GM04503 (cell line): ENCODE measurements at regions not wholly inside any gene's neighbourhood (a gene's known extent, or its start where the extent isn't known, plus 50 kb on each side); places are given as distances from the start of the nearest gene placed in this dataset.

Source experiments
- DNase-seq: peaks from one replicate; pipeline ENCODE4 v3.0.0-alpha.2; 2012; ENCODE audit warnings: low read depth

DNA sequence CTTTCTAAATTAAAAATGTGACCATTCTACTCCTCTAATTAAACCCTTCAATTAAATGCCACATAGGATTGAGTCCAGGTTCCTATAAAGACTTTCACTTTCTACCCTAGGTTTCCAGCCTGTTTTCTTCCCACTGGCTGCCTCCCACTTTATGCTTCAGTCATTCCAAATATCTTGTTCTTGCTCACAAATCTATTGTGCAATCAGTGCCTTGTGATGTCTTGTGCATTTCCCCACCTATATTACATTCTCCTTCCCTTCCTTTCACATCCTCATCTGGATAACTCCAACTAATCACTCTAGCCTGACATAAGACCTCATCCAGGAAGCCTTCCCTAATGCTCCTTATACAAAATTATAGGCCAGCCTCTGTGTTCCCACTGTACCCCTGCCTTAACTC lies 281.7 kb upstream of the LRATD1 start:
- no peak for DNase-seq

DNA sequence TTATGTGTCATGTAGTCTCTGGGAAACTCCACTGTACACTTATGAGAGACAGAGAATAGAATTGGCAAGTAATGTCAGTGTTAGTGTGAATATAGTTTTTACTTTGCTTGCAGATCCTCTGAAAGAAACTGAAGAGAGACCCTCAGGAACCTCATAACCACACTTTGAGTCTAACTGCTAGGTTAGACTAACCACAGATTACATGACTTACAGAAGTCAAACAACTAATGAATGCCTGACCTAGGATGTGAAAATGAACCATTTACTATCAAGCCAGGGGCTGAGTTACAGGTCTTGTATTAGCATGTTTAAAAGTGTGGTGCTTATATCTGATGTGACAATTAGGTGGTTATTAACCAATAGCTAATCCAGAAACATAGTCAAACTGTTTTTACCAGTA lies 280.4 kb upstream of the LRATD1 start:
- no peak for DNase-seq

GRCh38 chr2:14354231-14354630 lies 278.3 kb upstream of the LRATD1 start:
- no peak for DNase-seq

DNA sequence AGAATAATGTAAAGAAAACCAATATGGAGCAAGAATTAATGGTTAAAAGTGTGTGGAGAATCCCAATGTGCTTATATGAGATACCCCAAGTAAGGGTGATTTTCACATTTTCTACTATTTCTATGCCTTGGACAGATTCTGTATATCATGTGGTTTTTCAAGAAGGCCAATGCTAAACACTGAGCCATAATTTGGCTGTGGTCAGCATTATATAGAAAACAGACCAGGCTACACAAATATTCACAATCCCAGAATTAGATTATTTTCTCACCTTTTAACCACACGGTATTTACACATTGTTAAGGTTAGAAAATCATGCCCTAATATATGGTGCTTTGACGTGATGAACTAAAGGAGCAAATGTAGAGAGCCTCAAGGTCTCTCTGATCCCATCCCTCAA lies 277.4 kb upstream of the LRATD1 start:
- DNase-seq = no peak

GRCh38 chr2:14358339-14358738 lies 274.2 kb upstream of the LRATD1 start:
- DNase-seq = peak; percentile 4

- DNase-seq = no peak
Observed at GRCh38 chr2:14358774-14359173, 273.7 kb upstream of the LRATD1 start.

- no peak for DNase-seq
Observed at GRCh38 chr2:14363137-14363536, 269.4 kb upstream of the LRATD1 start.

DNA sequence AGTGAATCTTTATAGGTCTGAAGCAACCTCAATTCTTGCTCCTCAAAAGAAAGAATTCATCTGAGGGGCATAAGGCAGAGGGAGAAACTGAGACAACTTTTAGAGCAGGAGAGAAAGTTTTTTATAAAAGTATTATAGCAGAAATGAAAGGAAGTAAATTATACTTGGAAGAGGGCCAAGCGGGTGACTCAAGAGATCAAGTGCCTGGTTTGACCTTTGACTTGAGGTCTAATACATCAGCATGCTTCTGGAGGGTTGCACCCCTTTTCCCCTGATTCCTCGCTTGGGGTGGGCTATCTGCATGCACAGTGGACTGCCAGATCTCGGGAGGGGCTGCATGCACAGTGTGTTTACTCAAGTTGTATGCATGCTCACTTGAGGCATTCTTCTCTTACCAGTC lies 268.5 kb upstream of the LRATD1 start:
- DNase-seq = no peak

- no peak for DNase-seq
Observed at GRCh38 chr2:14364471-14364870, 268.0 kb upstream of the LRATD1 start.

- peak; percentile 0 for DNase-seq
Observed at GRCh38 chr2:14385043-14385442, 247.5 kb upstream of the LRATD1 start.

GRCh38 chr2:14387332-14387731 lies 245.2 kb upstream of the LRATD1 start:
- no peak for DNase-seq

- DNase-seq = no peak
Observed at GRCh38 chr2:14388724-14389123, 243.8 kb upstream of the LRATD1 start.

- DNase-seq = no peak
Observed at GRCh38 chr2:14396533-14397083, 235.9 kb upstream of the LRATD1 start.

- no peak for DNase-seq
Observed at GRCh38 chr2:14398641-14399040, 233.9 kb upstream of the LRATD1 start.

- no peak for DNase-seq
Observed at GRCh38 chr2:14401873-14402272, 230.6 kb upstream of the LRATD1 start.

GRCh38 chr2:14408695-14409094 lies 223.8 kb upstream of the LRATD1 start:
- DNase-seq = no peak

- no peak for DNase-seq
Observed at GRCh38 chr2:14417551-14417950, 215.0 kb upstream of the LRATD1 start.

DNA sequence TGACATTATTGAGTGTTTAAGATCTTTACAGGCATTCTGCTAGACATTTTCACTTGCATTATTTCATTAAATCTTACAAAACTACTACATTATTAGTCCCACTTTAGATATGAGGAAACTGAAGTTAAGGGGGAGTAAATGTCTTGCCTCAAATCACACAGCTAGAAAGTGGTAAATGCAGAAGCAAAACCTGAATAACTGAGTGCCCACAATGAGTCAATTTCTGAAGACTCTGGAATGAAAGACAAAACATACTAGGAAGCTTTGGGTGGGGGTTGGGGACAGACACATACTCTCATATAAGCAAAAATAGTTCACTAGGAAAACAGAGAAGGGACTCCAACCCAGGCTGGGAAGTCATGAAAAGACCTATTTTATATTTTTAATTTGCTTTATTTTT lies 214.4 kb upstream of the LRATD1 start:
- no peak for DNase-seq

GRCh38 chr2:14420851-14421250 lies 211.7 kb upstream of the LRATD1 start:
- peak; percentile 15 for DNase-seq

GRCh38 chr2:14422426-14422825 lies 210.1 kb upstream of the LRATD1 start:
- no peak for DNase-seq

- no peak for DNase-seq
Observed at GRCh38 chr2:14423145-14423906, 209.2 kb upstream of the LRATD1 start.

DNA sequence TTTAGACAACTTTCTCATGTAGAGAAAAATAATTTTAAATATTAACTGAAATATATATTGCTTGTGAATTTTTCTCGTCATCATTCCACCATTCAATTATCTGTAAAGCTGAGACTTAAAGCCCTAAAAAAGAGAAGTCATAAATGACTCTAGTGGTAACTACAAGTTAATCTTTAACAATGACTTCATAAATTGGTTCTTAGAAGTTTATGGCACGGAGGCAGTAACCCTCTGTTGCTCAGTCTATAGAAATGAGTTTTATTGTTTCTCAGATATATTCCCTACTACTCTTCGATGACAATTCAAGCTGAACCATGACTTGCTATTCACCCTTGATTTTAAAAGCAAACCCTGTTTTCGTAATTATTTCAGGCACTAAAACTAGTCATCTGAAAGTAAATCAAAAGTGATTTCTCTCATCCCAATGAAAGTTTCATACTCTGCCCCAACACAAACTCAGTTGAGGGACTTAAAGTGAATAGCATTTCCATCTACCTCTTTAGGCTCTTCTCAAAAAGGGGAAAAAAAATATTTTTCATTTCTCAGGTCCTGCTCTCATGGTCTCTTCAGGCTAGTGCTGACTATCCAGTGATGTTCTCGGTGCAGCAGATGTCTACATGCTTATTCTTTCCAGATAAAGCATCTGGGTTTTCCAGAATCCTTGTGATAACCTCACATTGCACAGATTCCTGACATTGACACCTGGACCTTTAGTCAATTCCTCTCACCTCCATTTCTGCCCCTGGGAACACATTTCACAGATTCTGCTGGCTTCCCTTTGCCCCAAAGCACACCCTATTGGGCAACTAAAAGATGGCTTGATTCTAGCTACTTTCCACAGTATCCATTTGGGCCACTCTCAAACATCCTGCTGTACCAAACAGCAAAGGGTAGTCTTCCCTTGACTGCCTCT lies 207.8 kb upstream of the LRATD1 start:
- no peak for DNase-seq

GRCh38 chr2:14425869-14426268 lies 206.6 kb upstream of the LRATD1 start:
- DNase-seq = no peak
